ENCODE measurements at regions not wholly inside any gene's neighbourhood (a gene's known extent, or its start where the extent isn't known, plus 50 kb on each side); places are given as distances from the start of the nearest gene placed in this dataset.

DNA sequence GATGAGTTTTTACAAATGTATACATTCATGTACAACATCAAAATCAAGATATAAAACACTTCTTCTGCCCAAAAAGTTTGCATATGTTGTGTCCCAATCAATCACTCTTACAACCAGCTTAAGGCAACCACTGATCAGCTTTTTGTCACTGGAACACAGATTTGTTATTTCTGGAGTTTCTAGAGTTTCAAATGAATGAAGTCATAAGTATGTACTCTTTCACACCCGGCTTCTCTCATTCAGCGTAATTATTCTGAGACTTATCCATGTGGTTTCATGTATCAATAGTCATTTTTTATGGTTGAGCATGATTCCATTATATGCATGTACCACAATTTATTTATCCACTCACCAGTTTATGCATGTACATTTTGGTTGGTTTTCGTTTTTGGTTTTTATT lies 53.0 kb upstream of the CORO2B start (continued):
- TF ChIP-seq BRCA1 (IDR thresholded peaks at IDR 0.05; ENCODE audit: low read depth, low read length): no peak
- no peak for TF ChIP-seq ASH2L (IDR thresholded peaks at IDR 0.05; ENCODE audit: low read length)
- TF ChIP-seq EGR1 (IDR thresholded peaks at IDR 0.05; ENCODE audit: borderline replicate concordance, low read depth, low read length): no peak
- no peak for TF ChIP-seq KDM5A (IDR thresholded peaks at IDR 0.05; ENCODE audit: low read length)
- TF ChIP-seq PHF8 (conservative IDR thresholded peaks at IDR 0.05; ENCODE audit: low read depth, low read length): no peak
- no peak for TF ChIP-seq TEAD4 (IDR thresholded peaks at IDR 0.05; ENCODE audit: low read depth, low read length)
- TF ChIP-seq CEBPB (IDR thresholded peaks at IDR 0.05; ENCODE audit: low read depth, low read length): no peak
- no peak for TF ChIP-seq SIN3A (conservative IDR thresholded peaks at IDR 0.05 in 1 of 2, IDR thresholded peaks at IDR 0.05 in 1 of 2; ENCODE audit: low read depth in 1 of 2, low read length in 2 of 2)
- no peak for TF ChIP-seq SP2 (IDR thresholded peaks at IDR 0.05; ENCODE audit: low read length)
- no peak for TF ChIP-seq MAX (IDR thresholded peaks at IDR 0.05)
